GM13977 (cell line): ENCODE measurements at regions not wholly inside any gene's neighbourhood (a gene's known extent, or its start where the extent isn't known, plus 50 kb on each side); places are given as distances from the start of the nearest gene placed in this dataset.
"Not testable (repeated sequence)": the region's sequence is repeated elsewhere in the genome, so short reads cannot be mapped to it uniquely, and the experiment has no call there.

Source experiments
- DNase-seq: peaks from one replicate; pipeline ENCODE4 v3.0.0; 2012; ENCODE audit warnings: low spot score
- in situ Hi-C: fragments of 300-500 bp; cut with MboI; formaldehyde crosslinking; loops from one replicate; pipeline ENCODE4 v1.12.0; 2022; ENCODE audit warnings: low sequenced_read_pairs, low pct_unique_long_range_greater_than_20kb, mixed read lengths, inconsistent platforms; ENCODE audit not compliant: unreplicated experiment

GRCh38 chr17:20675707-20676106 lies 96.2 kb downstream of the CDRT15L2 start:
- DNase-seq, in situ Hi-C loops: not testable (repeated sequence)

- in situ Hi-C loops, DNase-seq: not testable (repeated sequence)
Observed at GRCh38 chr17:20676656-20677055, 97.1 kb downstream of the CDRT15L2 start.

GRCh38 chr17:20677469-20677868 lies 97.9 kb downstream of the CDRT15L2 start:
- DNase-seq, in situ Hi-C loops: not testable (repeated sequence)

GRCh38 chr17:20678424-20678823 lies 98.9 kb downstream of the CDRT15L2 start:
- in situ Hi-C loops, result not testable (repeated sequence)

DNA sequence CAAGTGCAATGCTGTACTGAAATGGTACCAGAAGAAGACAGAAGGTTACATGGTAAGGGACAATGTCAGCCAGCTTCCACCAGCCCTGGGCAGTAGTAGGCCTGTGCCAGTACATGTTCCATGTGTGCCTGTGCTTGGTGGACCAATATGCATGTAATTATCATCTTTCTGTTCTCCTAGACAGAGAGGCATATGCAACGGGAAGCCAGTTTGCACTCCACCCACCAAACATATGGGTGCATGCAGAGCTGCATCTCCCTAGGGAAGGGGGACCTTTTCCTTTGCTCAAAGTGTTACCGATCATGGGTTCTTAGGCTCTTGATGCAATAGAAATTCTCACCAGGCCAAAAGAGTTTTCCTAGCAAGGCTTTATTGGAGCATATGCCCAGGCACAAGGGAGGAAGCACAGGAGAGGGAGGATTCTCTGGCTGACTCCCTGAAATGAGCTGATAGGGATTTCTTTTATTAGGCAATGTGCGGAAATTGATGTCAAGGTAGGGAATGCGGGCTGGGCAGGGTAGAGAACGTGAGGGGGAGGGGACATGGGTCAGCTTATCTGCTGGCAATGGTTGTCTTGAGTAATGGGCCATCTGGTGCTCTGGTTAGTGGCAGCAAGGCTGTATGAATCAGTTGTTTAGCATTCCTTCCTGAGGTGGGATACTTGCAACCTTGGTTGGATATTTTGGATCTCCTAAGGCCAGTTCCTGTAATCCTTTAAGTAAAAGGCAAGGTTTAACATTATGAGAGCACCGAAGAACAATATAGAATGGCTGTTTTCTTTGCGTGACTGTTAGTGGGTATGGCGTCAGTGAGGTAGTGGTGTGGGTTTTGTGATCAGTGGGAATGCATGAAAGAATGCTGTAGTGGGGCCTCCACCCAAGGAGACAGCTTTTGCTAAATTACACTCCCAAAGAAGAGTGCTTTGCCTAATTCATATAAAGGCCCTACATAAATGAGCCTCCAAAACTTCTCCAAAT lies 102.5 kb downstream of the CDRT15L2 start:
- DNase-seq, in situ Hi-C loops: not testable (repeated sequence)

More at GRCh38 chr17:20678424-20678823, 98.9 kb downstream of the CDRT15L2 start:
- DNase-seq, result not testable (repeated sequence)

DNA sequence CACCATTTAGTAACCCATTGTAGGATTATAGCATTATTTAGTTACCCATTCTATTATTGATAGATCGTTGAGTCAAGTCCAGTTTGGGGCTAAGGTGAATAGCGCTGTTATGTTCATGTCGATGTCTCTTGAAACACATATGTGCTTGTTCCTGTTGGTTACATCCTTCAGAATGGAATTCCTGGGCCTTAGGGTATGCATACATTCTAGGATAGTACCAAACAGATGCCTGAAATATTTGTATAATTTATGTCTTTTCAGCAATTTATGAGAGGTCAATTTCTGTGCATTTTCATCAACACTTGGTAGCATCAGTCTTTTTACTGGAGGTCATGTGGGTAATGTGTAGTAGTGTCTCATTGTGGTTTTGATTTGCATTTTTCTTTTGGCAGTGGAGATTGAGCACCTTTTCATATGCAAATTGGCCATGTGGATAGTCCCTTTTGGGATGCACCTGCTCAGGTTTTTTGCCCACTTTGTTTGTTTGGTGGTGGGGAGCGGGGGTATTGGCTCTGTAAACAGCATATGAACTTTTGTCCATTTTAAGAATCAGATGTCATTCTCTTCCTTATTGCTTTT lies 104.2 kb downstream of the CDRT15L2 start:
- in situ Hi-C loops, DNase-seq: not testable (repeated sequence)

GRCh38 chr17:20684975-20685374 lies 105.5 kb downstream of the CDRT15L2 start:
- DNase-seq, in situ Hi-C loops: not testable (repeated sequence)

GRCh38 chr17:20687584-20687983 lies 108.1 kb downstream of the CDRT15L2 start:
- DNase-seq, in situ Hi-C loops: not testable (repeated sequence)

DNA sequence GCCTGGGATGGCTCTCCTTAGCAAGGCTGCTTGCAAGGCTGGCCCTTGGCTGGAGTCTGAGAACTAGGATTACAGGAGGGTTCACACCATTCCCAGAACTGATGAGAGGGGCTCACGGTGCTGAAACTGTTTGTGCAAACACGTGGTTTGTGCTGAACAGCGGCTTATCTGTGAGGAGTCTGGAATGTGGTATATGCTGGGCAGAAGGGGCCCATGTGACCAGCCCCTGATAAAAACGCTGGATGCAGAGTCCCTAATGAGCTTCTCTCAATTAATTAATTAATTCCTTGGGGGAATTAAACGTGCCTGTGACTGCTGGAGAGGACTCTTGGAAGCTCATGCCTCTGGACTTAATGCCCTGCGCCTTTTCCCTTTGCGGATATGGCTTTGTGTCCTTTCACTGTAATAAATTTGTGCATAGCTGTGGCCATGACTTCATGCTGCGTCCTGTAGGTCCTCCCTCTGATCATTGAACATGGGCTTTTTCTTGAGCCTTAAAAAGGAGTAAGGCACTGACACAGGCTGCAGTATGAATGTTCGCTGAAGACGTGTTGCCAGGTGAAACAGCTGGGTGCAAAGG lies 109.7 kb downstream of the CDRT15L2 start:
- in situ Hi-C loops, DNase-seq: not testable (repeated sequence)

- in situ Hi-C loops, result not testable (repeated sequence)
Observed at GRCh38 chr17:20692706-20693105, 113.2 kb downstream of the CDRT15L2 start.

GRCh38 chr17:20695871-20696270 lies 116.3 kb downstream of the CDRT15L2 start:
- DNase-seq, in situ Hi-C loops: not testable (repeated sequence)

More at GRCh38 chr17:20692706-20693105, 113.2 kb downstream of the CDRT15L2 start:
- not testable (repeated sequence) for DNase-seq

- in situ Hi-C loops, DNase-seq: not testable (repeated sequence)
Observed at GRCh38 chr17:20698463-20699206, 119.1 kb downstream of the CDRT15L2 start.

DNA sequence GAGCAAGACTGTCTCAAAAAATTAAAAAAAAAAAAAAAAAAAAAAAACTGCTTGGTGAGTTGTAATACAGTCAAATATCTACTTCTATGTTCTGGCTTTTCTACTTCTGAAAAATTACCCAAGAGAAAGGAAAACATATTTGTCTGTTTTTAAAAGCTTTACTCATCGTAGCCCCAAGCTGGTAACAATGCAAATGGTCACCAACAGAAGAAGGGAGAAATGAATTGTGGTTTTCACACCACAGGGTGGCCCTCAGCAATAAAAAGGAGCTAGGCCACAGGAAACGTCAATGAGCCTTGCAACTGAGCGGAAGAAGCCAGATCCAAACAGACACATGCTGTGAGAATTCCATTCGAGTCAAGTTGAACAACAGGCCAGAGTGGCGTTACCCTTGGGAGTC lies 121.0 kb downstream of the CDRT15L2 start:
- in situ Hi-C loops, DNase-seq: not testable (repeated sequence)

DNA sequence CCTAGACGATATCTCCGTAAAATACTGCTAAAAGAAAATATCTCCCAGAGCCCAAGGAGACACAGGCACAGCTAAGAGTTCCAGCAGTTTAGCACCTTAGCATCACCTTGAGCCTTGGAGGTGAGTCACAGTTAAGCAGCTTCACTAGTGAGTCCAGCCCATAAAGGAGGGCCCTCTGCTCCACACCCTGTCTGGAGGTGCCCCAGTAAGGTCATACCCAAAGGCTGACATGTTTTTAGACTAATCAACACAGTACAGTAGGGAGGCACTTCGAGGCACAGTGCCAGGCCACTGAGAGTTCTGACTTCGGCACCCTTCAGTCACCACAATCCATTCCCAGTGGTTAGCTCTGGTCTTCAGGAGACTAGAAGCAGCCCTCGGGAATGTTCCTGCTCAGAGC lies 121.8 kb downstream of the CDRT15L2 start:
- DNase-seq, in situ Hi-C loops: not testable (repeated sequence)
